Left renal pelvis (tissue), 4 donors: ENCODE measurements at regions not wholly inside any gene's neighbourhood (a gene's known extent, or its start where the extent isn't known, plus 50 kb on each side); places are given as distances from the start of the nearest gene placed in this dataset.

Experiments used
- DNase-seq, 4 donors: peaks; one replicate each; pipeline ENCODE4 v3.0.0-alpha.2; 2013; ENCODE audit warnings: low read depth in 4 of 4, low spot score in 3 of 4

DNA sequence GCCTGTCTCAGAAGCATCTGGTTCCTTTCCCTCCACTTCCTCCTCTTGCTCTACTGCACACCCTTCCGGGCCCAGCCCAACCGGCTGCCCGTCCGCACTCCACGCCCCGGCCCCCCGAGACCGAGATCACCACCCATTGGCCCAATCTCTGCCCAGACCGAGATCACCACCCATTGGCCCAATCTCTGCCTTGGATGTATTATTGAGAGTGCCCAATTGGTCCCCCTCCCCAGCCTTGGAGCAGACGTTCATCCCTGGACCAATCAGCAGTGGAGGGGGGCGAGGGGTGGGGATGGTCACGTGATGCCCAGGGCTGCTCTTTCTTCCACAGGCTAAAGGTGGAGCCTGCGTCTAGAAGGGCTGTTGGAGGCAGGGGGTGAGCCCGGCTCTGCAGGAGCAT, 75.6 kb upstream of the TMEM132C start:
- no peak for DNase-seq

DNA sequence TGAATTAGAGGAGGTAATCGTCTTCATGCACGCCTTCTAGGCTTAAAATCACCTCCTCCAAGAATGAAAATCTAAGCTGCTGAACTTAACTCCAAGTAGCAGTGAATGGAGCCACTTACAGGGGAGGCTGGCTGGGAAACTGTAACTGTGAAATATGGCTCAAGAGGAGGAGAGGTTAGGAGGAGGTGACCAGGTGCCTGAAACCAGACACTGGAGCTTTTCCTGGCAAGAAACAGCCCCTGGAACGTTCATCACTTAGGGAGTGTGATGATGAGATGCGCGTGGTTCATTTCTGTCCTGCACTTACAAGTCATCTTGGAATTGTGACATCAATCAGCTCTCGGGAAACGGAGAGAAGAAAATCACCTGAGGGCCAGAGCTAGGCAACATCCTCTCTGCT, 62.3 kb upstream of the TMEM132C start:
- DNase-seq = peak in 3 of 4 donors; percentile 10 to 35 (median 16)

DNA sequence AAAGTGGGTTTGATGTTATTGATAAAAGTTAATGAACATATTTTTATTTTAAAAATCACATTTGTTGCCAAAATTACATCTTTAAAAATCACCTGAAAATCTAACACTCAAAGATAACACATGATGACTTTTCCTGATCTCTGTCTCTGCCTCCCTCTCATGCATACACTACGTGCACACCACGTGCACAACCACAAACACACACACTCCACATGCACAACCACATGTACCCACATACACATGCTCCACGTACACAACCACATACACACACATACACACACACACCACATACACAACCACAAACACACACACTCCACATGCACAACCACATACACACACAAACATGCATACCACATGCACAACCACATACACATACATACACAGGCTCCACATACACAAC, 61.8 kb upstream of the TMEM132C start:
- DNase-seq = no peak

GRCh38 chr12:128205758-128206157, 61.2 kb upstream of the TMEM132C start:
- no peak for DNase-seq
